Ascending aorta (tissue), 2 donors: ENCODE measurements at regions not wholly inside any gene's neighbourhood (a gene's known extent, or its start where the extent isn't known, plus 50 kb on each side); places are given as distances from the start of the nearest gene placed in this dataset.

Source experiments
- DNase-seq, 2 donors: peaks; one replicate each; pipeline ENCODE4 v3.0.0-alpha.2; 2019; ENCODE audit warnings: low spot score in 2 of 2
- H3K27ac ChIP-seq, 2 donors: fragments of 200-600 bp; sonication (generic); one replicate each; pipeline ENCODE4 v1.5.1; 2016 to 2017; ENCODE audit warnings: mild to moderate bottlenecking in 1 of 2
- H3K27me3 ChIP-seq: fragments of 200-600 bp; sonication (generic); one replicate; pipeline ENCODE4 v1.5.1; 2017
- H3K36me3 ChIP-seq, 2 donors: fragments of 200-600 bp; sonication (generic); one replicate each; pipeline ENCODE4 v1.5.1; 2016
- H3K4me1 ChIP-seq, 2 donors: fragments of 200-600 bp; sonication (generic); one replicate each; pipeline ENCODE4 v1.5.1; 2016 to 2017; ENCODE audit warnings: mild to moderate bottlenecking in 1 of 2
- H3K4me3 ChIP-seq, 2 donors: fragments of 200-600 bp; sonication (generic); one replicate each; pipeline ENCODE4 v1.5.1; 2016 to 2017; ENCODE audit warnings: mild to moderate bottlenecking in 1 of 2
- H3K9me3 ChIP-seq, 2 donors: fragments of 200-600 bp; sonication (generic); one replicate each; pipeline ENCODE4 v1.5.1; 2016
- CTCF ChIP-seq, 3 experiments: fragments of 200-600 bp in 2 of 3; fragments of 450-650 bp in 1 of 3; sonication (generic) in 2 of 3; IDR thresholded peaks; one replicate each; pipeline ENCODE4 v1.5.1; 2016 to 2019; ENCODE audit warnings: antibody characterized with exemption in 3 of 3, mild to moderate bottlenecking in 1 of 3, moderate library complexity in 1 of 3
- intact Hi-C: fragments of 100-400 bp; cut with DNase I; formaldehyde crosslinking; loops from one replicate; pipeline ENCODE4 v1.15.1; 2023

GRCh38 chr12:92492995-92493394 lies 209.8 kb upstream of the PLEKHG7 start:
- peaks cover 0 to 13% of the 10 kb centered on the region in 2 donors for H3K9me3 ChIP-seq
- no peak for TF ChIP-seq CTCF (IDR thresholded peaks at IDR 0.05)
- H3K27ac ChIP-seq, result no peak overlapping the region
- H3K27me3 ChIP-seq, result no peaks in the 10 kb centered on the region
- no peak overlapping the region for H3K4me3 ChIP-seq
- no peak for DNase-seq
- no peaks in the 10 kb centered on the region for H3K36me3 ChIP-seq
- intact Hi-C loops, result no loop called here
- H3K4me1 ChIP-seq, result no peaks in the 10 kb centered on the region

- TF ChIP-seq CTCF (IDR thresholded peaks at IDR 0.05), result no peak
Observed at GRCh38 chr12:92492291-92492690, 210.5 kb upstream of the PLEKHG7 start.

GRCh38 chr12:92489781-92490180 lies 213.0 kb upstream of the PLEKHG7 start:
- intact Hi-C loops, result no loop called here
- H3K4me1 ChIP-seq, result no peaks in the 10 kb centered on the region
- H3K27me3 ChIP-seq, result no peaks in the 10 kb centered on the region
- H3K27ac ChIP-seq, result no peak overlapping the region
- peaks cover 0 to 13% of the 10 kb centered on the region in 2 donors for H3K9me3 ChIP-seq
- no peak overlapping the region for H3K4me3 ChIP-seq
- no peaks in the 10 kb centered on the region for H3K36me3 ChIP-seq
- TF ChIP-seq CTCF (IDR thresholded peaks at IDR 0.05), result no peak
- DNase-seq, result no peak

More at GRCh38 chr12:92492291-92492690, 210.5 kb upstream of the PLEKHG7 start:
- H3K27ac ChIP-seq, result no peak overlapping the region
- H3K4me3 ChIP-seq, result no peak overlapping the region
- DNase-seq, result no peak
- intact Hi-C loops, result no loop called here
- peaks cover 0 to 13% of the 10 kb centered on the region in 2 donors for H3K9me3 ChIP-seq
- H3K36me3 ChIP-seq, result no peaks in the 10 kb centered on the region
- H3K27me3 ChIP-seq, result no peaks in the 10 kb centered on the region
- H3K4me1 ChIP-seq, result no peaks in the 10 kb centered on the region

GRCh38 chr12:92488735-92489134 lies 214.1 kb upstream of the PLEKHG7 start:
- Histone ChIP-seq H3K27me3 (no peaks in the 10 kb centered on the region), H3K27ac (no peak overlapping the region), H3K4me3 (no peak overlapping the region), H3K36me3 (no peaks in the 10 kb centered on the region), H3K9me3 (peaks cover 0 to 13% of the 10 kb centered on the region in 2 donors), H3K4me1 (no peaks in the 10 kb centered on the region)
- TF ChIP-seq CTCF (IDR thresholded peaks at IDR 0.05), result no peak
- intact Hi-C loops, result no loop called here
- DNase-seq, result no peak

GRCh38 chr12:92487138-92487485 lies 215.7 kb upstream of the PLEKHG7 start:
- intact Hi-C loops, result no loop called here
- no peak overlapping the region for H3K4me3 ChIP-seq
- H3K9me3 ChIP-seq, result peaks cover 0 to 11% of the 10 kb centered on the region in 2 donors
- H3K27me3 ChIP-seq, result no peaks in the 10 kb centered on the region
- DNase-seq, result no peak
- H3K27ac ChIP-seq, result no peak overlapping the region
- no peaks in the 10 kb centered on the region for H3K4me1 ChIP-seq
- TF ChIP-seq CTCF (IDR thresholded peaks at IDR 0.05), result no peak
- H3K36me3 ChIP-seq, result no peaks in the 10 kb centered on the region

- no peak for TF ChIP-seq CTCF (IDR thresholded peaks at IDR 0.05)
- no peaks in the 10 kb centered on the region for H3K27me3 ChIP-seq
- H3K9me3 ChIP-seq, result peaks cover 0 to 6% of the 10 kb centered on the region in 2 donors
- DNase-seq, result no peak
- intact Hi-C loops, result no loop called here
- no peak overlapping the region for H3K4me3 ChIP-seq
- H3K36me3 ChIP-seq, result no peaks in the 10 kb centered on the region
- H3K27ac ChIP-seq, result no peak overlapping the region
- no peaks in the 10 kb centered on the region for H3K4me1 ChIP-seq
Observed at GRCh38 chr12:92486443-92487137, 216.2 kb upstream of the PLEKHG7 start.
